Endodermal cell (in vitro differentiated cells): ENCODE measurements at regions not wholly inside any gene's neighbourhood (a gene's known extent, or its start where the extent isn't known, plus 50 kb on each side); places are given as distances from the start of the nearest gene placed in this dataset.
A peak's percentile ranks its signal among the peaks of the same experiment; 100 is the strongest.

Source experiments
- DNase-seq: peaks from one replicate; pipeline ENCODE4 v3.0.0-alpha.2; 2017
- H3K27ac ChIP-seq: 2 replicates; pipeline ENCODE4 v1.5.1; 2013; ENCODE audit warnings: mild to moderate bottlenecking, low read depth, low read length, moderate library complexity
- H3K27me3 ChIP-seq: 2 replicates; pipeline ENCODE4 v1.6.1; 2013; ENCODE audit warnings: mild to moderate bottlenecking, low read length, moderate library complexity; ENCODE audit not compliant: insufficient read depth, control insufficient read depth, poor library complexity, severe bottlenecking
- H3K36me3 ChIP-seq: 2 replicates; pipeline ENCODE4 v1.7.0; 2013; ENCODE audit warnings: mild to moderate bottlenecking, low read length, moderate library complexity; ENCODE audit not compliant: control insufficient read depth, insufficient read depth
- H3K4me1 ChIP-seq: one replicate; pipeline ENCODE4 v1.7.0; 2013; ENCODE audit warnings: low read length; ENCODE audit not compliant: control insufficient read depth, insufficient read depth
- H3K4me3 ChIP-seq: 2 replicates; pipeline ENCODE4 v1.5.1; 2013; ENCODE audit warnings: mild to moderate bottlenecking, low read length, moderate library complexity
- H3K9ac ChIP-seq: 2 replicates; pipeline ENCODE4 v1.6.1; 2013; ENCODE audit warnings: mild to moderate bottlenecking, low read length, moderate library complexity; ENCODE audit not compliant: poor library complexity, severe bottlenecking; ENCODE audit errors: extremely low read depth
- H3K9me3 ChIP-seq: 2 replicates; pipeline ENCODE4 v1.6.1; 2013; ENCODE audit warnings: mild to moderate bottlenecking, low read length, moderate library complexity; ENCODE audit not compliant: control insufficient read depth
- H3K27ac Mint-ChIP-seq: 2 replicates; pipeline ENCODE4 v1.8.0; 2020; ENCODE audit warnings: mixed read lengths
- H3K27me3 Mint-ChIP-seq: 2 replicates; pipeline ENCODE4 v1.8.0; 2021; ENCODE audit warnings: mild to moderate bottlenecking, mixed read lengths; ENCODE audit not compliant: insufficient read depth
- H3K36me3 Mint-ChIP-seq: 2 replicates; pipeline ENCODE4 v1.8.0; 2020; ENCODE audit warnings: low read depth, mixed read lengths
- H3K4me1 Mint-ChIP-seq: 2 replicates; pipeline ENCODE4 v1.8.0; 2020; ENCODE audit warnings: mixed read lengths
- H3K4me3 Mint-ChIP-seq: 2 replicates; pipeline ENCODE4 v1.8.0; 2020; ENCODE audit warnings: mild to moderate bottlenecking, moderate library complexity, mixed read lengths
- H3K9me3 Mint-ChIP-seq: 2 replicates; pipeline ENCODE4 v1.8.0; 2020; ENCODE audit warnings: mild to moderate bottlenecking, mixed read lengths
- WGBS, 2 experiments: methylation state at CpG; one replicate each; pipeline versions ENCODE4 v1.1.5 to v1.1.7; 2013; ENCODE audit warnings: missing lambda C conversion rate in 2 of 2, mixed read lengths in 1 of 2; ENCODE audit not compliant: insufficient coverage in 1 of 2, insufficient read length in 1 of 2; 5-methylcytosine and 5-hydroxymethylcytosine counted together
- TF ChIP-seq, protein P1 (sequence below): fragments of 200-600 bp; sonication (generic); conservative IDR thresholded peaks from 2 replicates; pipeline ENCODE4 v1.5.0; 2021; ENCODE audit warnings: antibody characterized with exemption, mild to moderate bottlenecking

GRCh38 chr6:106820412-106820852 lies 154.1 kb downstream of the CD24 start:
- no peaks in the 10 kb centered on the region for H3K27me3 Mint-ChIP-seq
- H3K9me3 ChIP-seq = no peaks in the 10 kb centered on the region
- H3K27me3 ChIP-seq = no peaks in the 10 kb centered on the region
- peaks cover 2% of the 10 kb centered on the region for H3K9me3 Mint-ChIP-seq
- H3K4me1 Mint-ChIP-seq = peaks cover 22% of the 10 kb centered on the region
- H3K36me3 Mint-ChIP-seq = no peaks in the 10 kb centered on the region
- no peak for DNase-seq
- no peak overlapping the region for H3K27ac ChIP-seq
- TF ChIP-seq, protein P1, sequence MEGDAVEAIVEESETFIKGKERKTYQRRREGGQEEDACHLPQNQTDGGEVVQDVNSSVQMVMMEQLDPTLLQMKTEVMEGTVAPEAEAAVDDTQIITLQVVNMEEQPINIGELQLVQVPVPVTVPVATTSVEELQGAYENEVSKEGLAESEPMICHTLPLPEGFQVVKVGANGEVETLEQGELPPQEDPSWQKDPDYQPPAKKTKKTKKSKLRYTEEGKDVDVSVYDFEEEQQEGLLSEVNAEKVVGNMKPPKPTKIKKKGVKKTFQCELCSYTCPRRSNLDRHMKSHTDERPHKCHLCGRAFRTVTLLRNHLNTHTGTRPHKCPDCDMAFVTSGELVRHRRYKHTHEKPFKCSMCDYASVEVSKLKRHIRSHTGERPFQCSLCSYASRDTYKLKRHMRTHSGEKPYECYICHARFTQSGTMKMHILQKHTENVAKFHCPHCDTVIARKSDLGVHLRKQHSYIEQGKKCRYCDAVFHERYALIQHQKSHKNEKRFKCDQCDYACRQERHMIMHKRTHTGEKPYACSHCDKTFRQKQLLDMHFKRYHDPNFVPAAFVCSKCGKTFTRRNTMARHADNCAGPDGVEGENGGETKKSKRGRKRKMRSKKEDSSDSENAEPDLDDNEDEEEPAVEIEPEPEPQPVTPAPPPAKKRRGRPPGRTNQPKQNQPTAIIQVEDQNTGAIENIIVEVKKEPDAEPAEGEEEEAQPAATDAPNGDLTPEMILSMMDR = no peak
- H3K4me3 ChIP-seq = no peak overlapping the region
- H3K4me3 Mint-ChIP-seq = no peak overlapping the region
- H3K4me1 ChIP-seq = peaks cover 5% of the 10 kb centered on the region
- H3K9ac ChIP-seq = no peak overlapping the region
- H3K27ac Mint-ChIP-seq = peak overlapping the region; percentile 10
- H3K36me3 ChIP-seq = no peaks in the 10 kb centered on the region

DNA sequence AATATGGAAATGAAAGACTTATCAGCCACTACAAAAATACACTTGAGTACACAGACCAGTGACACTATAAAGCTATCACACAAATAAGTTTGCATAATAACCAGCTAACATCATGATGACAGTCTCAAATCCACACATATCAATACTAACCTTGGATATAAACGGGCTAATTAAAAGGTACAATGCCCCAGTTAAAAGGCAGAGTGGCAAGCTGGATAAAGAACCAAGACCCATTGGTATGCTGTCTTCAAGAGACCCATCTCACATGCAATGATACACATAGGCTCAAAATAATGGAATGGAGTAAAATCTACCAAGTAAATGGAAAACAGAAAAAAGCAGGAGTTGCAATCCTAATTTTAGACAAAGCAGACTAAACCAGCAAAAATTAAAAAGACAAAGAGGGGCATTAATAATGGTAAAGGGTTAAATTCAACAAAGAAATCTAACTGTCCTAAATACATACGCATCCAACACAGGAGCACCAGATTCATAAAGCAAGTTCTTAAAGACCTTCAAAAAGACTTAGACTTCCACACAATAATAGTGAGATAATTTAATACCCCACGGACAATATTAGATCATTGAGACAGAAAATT lies 163.3 kb downstream of the CD24 start:
- WGBS, 2 experiments = 90% methylated on average over 3 of the region's 3 CpGs
- H3K9me3 Mint-ChIP-seq = peaks cover 73% of the 10 kb centered on the region
- no peak overlapping the region for H3K4me3 Mint-ChIP-seq
- peaks cover 8% of the 10 kb centered on the region for H3K36me3 Mint-ChIP-seq
- TF ChIP-seq, protein P1 = no peak
- Histone ChIP-seq H3K4me1 (no peaks in the 10 kb centered on the region), H3K36me3 (no peaks in the 10 kb centered on the region), H3K9me3 (peaks cover 48% of the 10 kb centered on the region), H3K27ac (no peak overlapping the region), H3K4me3 (no peak overlapping the region), H3K27me3 (no peaks in the 10 kb centered on the region), H3K9ac (no peak overlapping the region)
- no peak overlapping the region for H3K27ac Mint-ChIP-seq
- H3K27me3 Mint-ChIP-seq = no peaks in the 10 kb centered on the region
- DNase-seq = no peak
- no peaks in the 10 kb centered on the region for H3K4me1 Mint-ChIP-seq

GRCh38 chr6:106808758-106809157 lies 165.8 kb downstream of the CD24 start:
- Histone ChIP-seq H3K27ac (no peak overlapping the region), H3K4me1 (peaks cover 2% of the 10 kb centered on the region), H3K9ac (no peak overlapping the region), H3K36me3 (no peaks in the 10 kb centered on the region), H3K4me3 (no peak overlapping the region), H3K9me3 (peaks cover 54% of the 10 kb centered on the region), H3K27me3 (no peaks in the 10 kb centered on the region)
- DNase-seq = no peak
- Mint-ChIP-seq H3K4me3 (no peak overlapping the region), H3K36me3 (peaks cover 8% of the 10 kb centered on the region), H3K27me3 (no peaks in the 10 kb centered on the region), H3K27ac (no peak overlapping the region), H3K9me3 (peaks cover 86% of the 10 kb centered on the region), H3K4me1 (peaks cover 8% of the 10 kb centered on the region)
- TF ChIP-seq, protein P1 = no peak
